SK-N-SH treated with all-trans-retinoic acid at 6 μM for 48 hours (cell line): ENCODE measurements at regions not wholly inside any gene's neighbourhood (a gene's known extent, or its start where the extent isn't known, plus 50 kb on each side); places are given as distances from the start of the nearest gene placed in this dataset.

ENCODE experiments used
- CSDC2 ChIP-seq: fragments of 250-450 bp; sonication (Bioruptor Pico); IDR thresholded peaks from 2 replicates; pipeline ENCODE4 v1.5.0; 2020; ENCODE audit warnings: mild to moderate bottlenecking, moderate library complexity
- ISL1 ChIP-seq: fragments of 250-450 bp; sonication (Bioruptor Pico); IDR thresholded peaks from 2 replicates; pipeline ENCODE4 v2.1.2; 2022; ENCODE audit warnings: mild to moderate bottlenecking, moderate library complexity
- OSR1 ChIP-seq: fragments of 250-450 bp; sonication (Bioruptor Pico); IDR thresholded peaks from 2 replicates; pipeline ENCODE4 v1.8.0; 2022; ENCODE audit warnings: moderate library complexity, mild to moderate bottlenecking, inconsistent platforms
- RARB ChIP-seq: fragments of 250-450 bp; sonication (Bioruptor Pico); IDR thresholded peaks from 2 replicates; pipeline ENCODE4 v1.8.0; 2021; ENCODE audit warnings: mild to moderate bottlenecking, moderate library complexity
- SNAI2 ChIP-seq: fragments of 250-450 bp; sonication (Bioruptor Pico); IDR thresholded peaks from 2 replicates; pipeline ENCODE4 v1.5.0; 2020; ENCODE audit warnings: mild to moderate bottlenecking, moderate library complexity
- TOX ChIP-seq: fragments of 250-450 bp; sonication (Bioruptor Pico); IDR thresholded peaks from 2 replicates; pipeline ENCODE4 v1.8.0; 2021; ENCODE audit warnings: mild to moderate bottlenecking, moderate library complexity, borderline replicate concordance
- ZC3H10 ChIP-seq: fragments of 250-450 bp; sonication (Bioruptor Pico); IDR thresholded peaks from 2 replicates; pipeline ENCODE4 v1.5.1; 2021; ENCODE audit warnings: mild to moderate bottlenecking, moderate library complexity
- ZFP3 ChIP-seq: fragments of 250-450 bp; sonication (Bioruptor Pico); IDR thresholded peaks from 2 replicates; pipeline ENCODE4 v1.5.0; 2020; ENCODE audit warnings: mild to moderate bottlenecking, moderate library complexity
- ZFP30 ChIP-seq: fragments of 450-650 bp; formaldehyde crosslinking; IDR thresholded peaks from 2 replicates; pipeline ENCODE4 v1.5.0; 2022; ENCODE audit warnings: mild to moderate bottlenecking, moderate library complexity
- ZNF70 ChIP-seq: fragments of 450-650 bp; formaldehyde crosslinking; IDR thresholded peaks from 2 replicates; pipeline ENCODE4 v1.5.0; 2020; ENCODE audit warnings: mild to moderate bottlenecking, moderate library complexity
- ZNF8 ChIP-seq: fragments of 450-650 bp; formaldehyde crosslinking; IDR thresholded peaks from 2 replicates; pipeline ENCODE4 v1.5.0; 2020; ENCODE audit warnings: mild to moderate bottlenecking, moderate library complexity
- TF ChIP-seq, protein P1 (sequence below): fragments of 250-450 bp; sonication (Bioruptor Pico); IDR thresholded peaks from 2 replicates; pipeline ENCODE4 v1.5.0; 2020; ENCODE audit warnings: mild to moderate bottlenecking, moderate library complexity

DNA sequence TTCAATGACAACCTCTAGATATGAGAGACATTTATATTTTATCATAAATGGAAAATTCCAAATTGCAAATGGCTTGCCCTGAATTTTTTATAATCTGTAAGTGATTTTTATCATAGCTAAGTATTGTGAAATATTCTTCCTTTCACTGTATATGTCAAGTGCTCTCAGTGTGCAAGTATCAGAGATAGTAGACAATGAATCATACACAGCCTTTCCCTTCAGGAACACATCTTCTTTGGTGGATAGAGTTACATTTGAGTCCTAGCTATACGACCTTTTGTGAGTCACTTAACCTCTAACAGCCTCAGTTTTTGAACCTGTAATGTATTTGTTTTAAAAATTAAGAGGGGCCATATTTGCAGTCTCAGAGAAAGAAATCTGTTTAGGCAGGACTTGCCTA, 350.7 kb upstream of the SEL1L start:
- TF ChIP-seq ZFP3 (CRISPR knock-in tag) (no peak), ZC3H10 (CRISPR knock-in tag) (no peak), TOX (no peak), ZFP30 (no peak), ISL1 (no peak), RARB (no peak), ZNF8 (CRISPR knock-in tag) (no peak), ZNF70 (CRISPR knock-in tag) (no peak), OSR1 (CRISPR knock-in tag) (no peak), SNAI2 (CRISPR knock-in tag) (no peak), CSDC2 (CRISPR knock-in tag) (no peak)
- TF ChIP-seq, protein P1, sequence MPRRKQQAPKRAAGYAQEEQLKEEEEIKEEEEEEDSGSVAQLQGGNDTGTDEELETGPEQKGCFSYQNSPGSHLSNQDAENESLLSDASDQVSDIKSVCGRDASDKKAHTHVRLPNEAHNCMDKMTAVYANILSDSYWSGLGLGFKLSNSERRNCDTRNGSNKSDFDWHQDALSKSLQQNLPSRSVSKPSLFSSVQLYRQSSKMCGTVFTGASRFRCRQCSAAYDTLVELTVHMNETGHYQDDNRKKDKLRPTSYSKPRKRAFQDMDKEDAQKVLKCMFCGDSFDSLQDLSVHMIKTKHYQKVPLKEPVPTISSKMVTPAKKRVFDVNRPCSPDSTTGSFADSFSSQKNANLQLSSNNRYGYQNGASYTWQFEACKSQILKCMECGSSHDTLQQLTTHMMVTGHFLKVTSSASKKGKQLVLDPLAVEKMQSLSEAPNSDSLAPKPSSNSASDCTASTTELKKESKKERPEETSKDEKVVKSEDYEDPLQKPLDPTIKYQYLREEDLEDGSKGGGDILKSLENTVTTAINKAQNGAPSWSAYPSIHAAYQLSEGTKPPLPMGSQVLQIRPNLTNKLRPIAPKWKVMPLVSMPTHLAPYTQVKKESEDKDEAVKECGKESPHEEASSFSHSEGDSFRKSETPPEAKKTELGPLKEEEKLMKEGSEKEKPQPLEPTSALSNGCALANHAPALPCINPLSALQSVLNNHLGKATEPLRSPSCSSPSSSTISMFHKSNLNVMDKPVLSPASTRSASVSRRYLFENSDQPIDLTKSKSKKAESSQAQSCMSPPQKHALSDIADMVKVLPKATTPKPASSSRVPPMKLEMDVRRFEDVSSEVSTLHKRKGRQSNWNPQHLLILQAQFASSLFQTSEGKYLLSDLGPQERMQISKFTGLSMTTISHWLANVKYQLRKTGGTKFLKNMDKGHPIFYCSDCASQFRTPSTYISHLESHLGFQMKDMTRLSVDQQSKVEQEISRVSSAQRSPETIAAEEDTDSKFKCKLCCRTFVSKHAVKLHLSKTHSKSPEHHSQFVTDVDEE: no peak
